HepG2 (cell line): ENCODE measurements at regions not wholly inside any gene's neighbourhood (a gene's known extent, or its start where the extent isn't known, plus 50 kb on each side); places are given as distances from the start of the nearest gene placed in this dataset.

Experiments
- STAT5B ChIP-seq: sonication (generic); formaldehyde crosslinking; IDR thresholded peaks from 2 replicates; pipeline ENCODE4 v1.4.0; 2020; ENCODE audit warnings: missing genetic modification reagents
- YY1 ChIP-seq: IDR thresholded peaks from 2 replicates; pipeline ENCODE4 v1.6.1; 2011; ENCODE audit warnings: low read length, low read depth, moderate library complexity, mild to moderate bottlenecking; ENCODE audit not compliant: insufficient read depth, insufficient replicate concordance
- ZNF138 ChIP-seq: sonication (generic); formaldehyde crosslinking; IDR thresholded peaks from 2 replicates; pipeline ENCODE4 v1.5.0; 2020; ENCODE audit warnings: mild to moderate bottlenecking, low read depth, missing genetic modification reagents
- ZNF264 ChIP-seq: sonication (generic); formaldehyde crosslinking; IDR thresholded peaks from 2 replicates; pipeline ENCODE4 v1.4.0; 2020; ENCODE audit warnings: missing genetic modification reagents
- ZNF652 ChIP-seq: IDR thresholded peaks from 2 replicates; pipeline ENCODE4 v1.6.1; 2016; ENCODE audit warnings: low read depth, borderline replicate concordance
- ZSCAN30 ChIP-seq: sonication (generic); formaldehyde crosslinking; IDR thresholded peaks from 2 replicates; pipeline ENCODE4 v1.5.0; 2020; ENCODE audit warnings: mild to moderate bottlenecking, missing genetic modification reagents
- TF ChIP-seq, protein P1 (sequence below): IDR thresholded peaks from 2 replicates; pipeline ENCODE4 v1.6.1; 2016
- TF ChIP-seq, protein P2 (sequence below): IDR thresholded peaks from 2 replicates; pipeline ENCODE4 v1.6.1; 2016; ENCODE audit warnings: missing compliant biosample characterization, missing genetic modification reagents, borderline replicate concordance
- TF ChIP-seq, protein P3 (sequence below): sonication (generic); formaldehyde crosslinking; IDR thresholded peaks from 2 replicates; pipeline ENCODE4 v1.4.0; 2020; ENCODE audit warnings: missing genetic modification reagents

DNA sequence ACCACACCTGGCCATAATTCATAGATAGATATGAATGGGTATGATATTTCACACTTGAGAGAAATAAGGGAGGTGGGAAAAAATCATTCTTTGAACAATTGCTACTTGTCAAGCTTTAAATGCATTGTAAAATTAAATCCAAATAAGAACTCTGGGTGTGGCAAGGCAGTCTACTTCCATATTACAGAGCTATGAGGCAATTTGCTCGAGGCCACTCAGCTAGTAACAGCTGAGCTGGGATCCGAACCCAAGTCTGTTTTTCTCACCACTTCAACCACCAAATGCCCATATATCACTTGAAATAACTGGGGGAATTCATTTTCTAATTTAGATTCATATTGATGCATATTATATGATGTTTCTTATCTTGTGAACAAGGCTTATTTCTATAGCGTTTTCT, 482.2 kb upstream of the ADAMTS9 start:
- no peak for TF ChIP-seq YY1
- TF ChIP-seq STAT5B (CRISPR knock-in tag): no peak
- TF ChIP-seq ZNF138 (CRISPR knock-in tag): no peak
- no peak for TF ChIP-seq ZNF264
- TF ChIP-seq, protein P1, sequence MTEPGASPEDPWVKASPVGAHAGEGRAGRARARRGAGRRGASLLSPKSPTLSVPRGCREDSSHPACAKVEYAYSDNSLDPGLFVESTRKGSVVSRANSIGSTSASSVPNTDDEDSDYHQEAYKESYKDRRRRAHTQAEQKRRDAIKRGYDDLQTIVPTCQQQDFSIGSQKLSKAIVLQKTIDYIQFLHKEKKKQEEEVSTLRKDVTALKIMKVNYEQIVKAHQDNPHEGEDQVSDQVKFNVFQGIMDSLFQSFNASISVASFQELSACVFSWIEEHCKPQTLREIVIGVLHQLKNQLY (CRISPR knock-in tag): no peak
- TF ChIP-seq, protein P2, sequence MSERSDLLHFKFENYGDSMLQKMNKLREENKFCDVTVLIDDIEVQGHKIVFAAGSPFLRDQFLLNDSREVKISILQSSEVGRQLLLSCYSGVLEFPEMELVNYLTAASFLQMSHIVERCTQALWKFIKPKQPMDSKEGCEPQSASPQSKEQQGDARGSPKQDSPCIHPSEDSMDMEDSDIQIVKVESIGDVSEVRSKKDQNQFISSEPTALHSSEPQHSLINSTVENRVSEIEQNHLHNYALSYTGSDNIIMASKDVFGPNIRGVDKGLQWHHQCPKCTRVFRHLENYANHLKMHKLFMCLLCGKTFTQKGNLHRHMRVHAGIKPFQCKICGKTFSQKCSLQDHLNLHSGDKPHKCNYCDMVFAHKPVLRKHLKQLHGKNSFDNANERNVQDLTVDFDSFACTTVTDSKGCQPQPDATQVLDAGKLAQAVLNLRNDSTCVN (CRISPR knock-in tag): no peak
- TF ChIP-seq, protein P3, sequence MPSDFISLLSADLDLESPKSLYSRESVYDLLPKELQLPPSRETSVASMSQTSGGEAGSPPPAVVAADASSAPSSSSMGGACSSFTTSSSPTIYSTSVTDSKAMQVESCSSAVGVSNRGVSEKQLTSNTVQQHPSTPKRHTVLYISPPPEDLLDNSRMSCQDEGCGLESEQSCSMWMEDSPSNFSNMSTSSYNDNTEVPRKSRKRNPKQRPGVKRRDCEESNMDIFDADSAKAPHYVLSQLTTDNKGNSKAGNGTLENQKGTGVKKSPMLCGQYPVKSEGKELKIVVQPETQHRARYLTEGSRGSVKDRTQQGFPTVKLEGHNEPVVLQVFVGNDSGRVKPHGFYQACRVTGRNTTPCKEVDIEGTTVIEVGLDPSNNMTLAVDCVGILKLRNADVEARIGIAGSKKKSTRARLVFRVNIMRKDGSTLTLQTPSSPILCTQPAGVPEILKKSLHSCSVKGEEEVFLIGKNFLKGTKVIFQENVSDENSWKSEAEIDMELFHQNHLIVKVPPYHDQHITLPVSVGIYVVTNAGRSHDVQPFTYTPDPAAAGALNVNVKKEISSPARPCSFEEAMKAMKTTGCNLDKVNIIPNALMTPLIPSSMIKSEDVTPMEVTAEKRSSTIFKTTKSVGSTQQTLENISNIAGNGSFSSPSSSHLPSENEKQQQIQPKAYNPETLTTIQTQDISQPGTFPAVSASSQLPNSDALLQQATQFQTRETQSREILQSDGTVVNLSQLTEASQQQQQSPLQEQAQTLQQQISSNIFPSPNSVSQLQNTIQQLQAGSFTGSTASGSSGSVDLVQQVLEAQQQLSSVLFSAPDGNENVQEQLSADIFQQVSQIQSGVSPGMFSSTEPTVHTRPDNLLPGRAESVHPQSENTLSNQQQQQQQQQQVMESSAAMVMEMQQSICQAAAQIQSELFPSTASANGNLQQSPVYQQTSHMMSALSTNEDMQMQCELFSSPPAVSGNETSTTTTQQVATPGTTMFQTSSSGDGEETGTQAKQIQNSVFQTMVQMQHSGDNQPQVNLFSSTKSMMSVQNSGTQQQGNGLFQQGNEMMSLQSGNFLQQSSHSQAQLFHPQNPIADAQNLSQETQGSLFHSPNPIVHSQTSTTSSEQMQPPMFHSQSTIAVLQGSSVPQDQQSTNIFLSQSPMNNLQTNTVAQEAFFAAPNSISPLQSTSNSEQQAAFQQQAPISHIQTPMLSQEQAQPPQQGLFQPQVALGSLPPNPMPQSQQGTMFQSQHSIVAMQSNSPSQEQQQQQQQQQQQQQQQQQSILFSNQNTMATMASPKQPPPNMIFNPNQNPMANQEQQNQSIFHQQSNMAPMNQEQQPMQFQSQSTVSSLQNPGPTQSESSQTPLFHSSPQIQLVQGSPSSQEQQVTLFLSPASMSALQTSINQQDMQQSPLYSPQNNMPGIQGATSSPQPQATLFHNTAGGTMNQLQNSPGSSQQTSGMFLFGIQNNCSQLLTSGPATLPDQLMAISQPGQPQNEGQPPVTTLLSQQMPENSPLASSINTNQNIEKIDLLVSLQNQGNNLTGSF: no peak
- TF ChIP-seq ZSCAN30: no peak
- TF ChIP-seq ZNF652: no peak
